Endothelial cell of umbilical vein (primary cell): ENCODE measurements at regions not wholly inside any gene's neighbourhood (a gene's known extent, or its start where the extent isn't known, plus 50 kb on each side); places are given as distances from the start of the nearest gene placed in this dataset.

ENCODE experiments used
- BruUV-seq: library from RNA; stranded (reverse); fragments of 400-500 nt; replicated peaks from 2 replicates; lab custom pipeline; 2021; lab: Mats Ljungman, UMichigan
- CTCF ChIA-PET: fragments of 300-600, 350-600 bp; sonication (Branson Sonifier 250); formaldehyde crosslinking; loops from one replicate; lab custom pipeline; 2021; ENCODE audit warnings: antibody characterized with exemption, inconsistent platforms; lab: Charles Lee
- POLR2A ChIA-PET: fragments of 300-600, 350-600 bp; sonication (Branson Sonifier 250); formaldehyde crosslinking; loops from one replicate; lab custom pipeline; 2021; ENCODE audit warnings: antibody characterized with exemption, inconsistent platforms; lab: Charles Lee
- DNase-seq: peaks from one replicate; pipeline ENCODE4 v3.0.0-alpha.2; 2011; ENCODE audit warnings: low read depth, low spot score
- FAIRE-seq: peaks from 2 replicates; lab custom pipeline; 2011; peaks lifted over from hg19 to GRCh38; lab: Jason Lieb, UNC
- H2AFZ ChIP-seq: 2 replicates; pipeline ENCODE4 v1.6.0; 2012; ENCODE audit warnings: low read depth, low read length, control low read depth, inconsistent platforms
- H3K27ac ChIP-seq: 2 replicates; pipeline ENCODE4 v1.5.1; 2011; ENCODE audit warnings: low read depth, mild to moderate bottlenecking, control low read depth, low read length, moderate library complexity; ENCODE audit not compliant: insufficient read depth
- H3K27me3 ChIP-seq, 2 experiments: 2 replicates each; pipeline versions ENCODE4 v1.6.0 to v1.6.1; 2011; ENCODE audit warnings: low read length in 2 of 2, mixed read lengths in 1 of 2; ENCODE audit not compliant: control insufficient read depth in 2 of 2, insufficient read depth in 2 of 2
- H3K36me3 ChIP-seq, 2 experiments: 2 replicates in 1 of 2; 3 replicates in 1 of 2; pipeline ENCODE4 v1.5.1; 2011; ENCODE audit warnings: low read length in 2 of 2, mild to moderate bottlenecking in 1 of 2, moderate library complexity in 1 of 2; ENCODE audit not compliant: control insufficient read depth in 2 of 2, insufficient read depth in 2 of 2; ENCODE audit errors: extremely low read depth in 1 of 2
- H3K4me1 ChIP-seq: 3 replicates; pipeline ENCODE4 v1.5.1; 2011; ENCODE audit warnings: mild to moderate bottlenecking, low read length; ENCODE audit not compliant: control insufficient read depth, insufficient read depth; ENCODE audit errors: extremely low read depth
- H3K4me2 ChIP-seq: 2 replicates; pipeline ENCODE4 v1.6.1; 2011; ENCODE audit warnings: low read length, control low read depth, mixed read lengths; ENCODE audit not compliant: insufficient read depth
- H3K4me3 ChIP-seq, 3 experiments: fragments of 200-600 bp in 1 of 3; sonication (generic), shearing (Covaris generic) in 1 of 3; replicated peaks in 1 of 3; 2 replicates each; pipeline ENCODE4 v1.5.1; 2011 to 2016; ENCODE audit warnings: control low read depth in 3 of 3, low read length in 3 of 3, mild to moderate bottlenecking in 2 of 3, inconsistent platforms in 1 of 3, low read depth in 1 of 3, moderate library complexity in 1 of 3; ENCODE audit not compliant: insufficient read depth in 1 of 3
- H3K79me2 ChIP-seq: 2 replicates; pipeline ENCODE4 v1.6.0; 2012; ENCODE audit warnings: low read length, inconsistent platforms; ENCODE audit not compliant: control insufficient read depth, insufficient read depth
- H3K9ac ChIP-seq: replicated peaks from 2 replicates; pipeline ENCODE3; 2011; ENCODE audit warnings: low read length, control low read depth; ENCODE audit not compliant: insufficient read depth; ENCODE audit errors: extremely low read depth
- H3K9me1 ChIP-seq: replicated peaks from 3 replicates; pipeline ENCODE4 v1.6.0; 2011; ENCODE audit warnings: mild to moderate bottlenecking, low read length; ENCODE audit not compliant: control insufficient read depth, insufficient read depth; ENCODE audit errors: extremely low read depth
- H3K9me3 ChIP-seq: replicated peaks from 2 replicates; pipeline ENCODE4 v1.5.1; 2012; ENCODE audit warnings: low read length, inconsistent platforms; ENCODE audit not compliant: control insufficient read depth, insufficient read depth
- H4K20me1 ChIP-seq: replicated peaks from 2 replicates; pipeline ENCODE3; 2011; ENCODE audit warnings: mild to moderate bottlenecking, low read length; ENCODE audit not compliant: control insufficient read depth, insufficient read depth; ENCODE audit errors: extremely low read depth
- CTCF ChIP-seq, 2 donors: IDR thresholded peaks; 1 replicate in 1 of 2; 2 replicates in 1 of 2; pipeline ENCODE4 v1.5.1; 2011; ENCODE audit warnings: low read length in 2 of 2, mild to moderate bottlenecking in 2 of 2, moderate library complexity in 2 of 2, control low read depth in 1 of 2, inconsistent platforms in 1 of 2, low read depth in 1 of 2; ENCODE audit not compliant: insufficient read depth in 1 of 2; ENCODE audit errors: extremely low read depth in 1 of 2
- EZH2 ChIP-seq: IDR thresholded peaks from 2 replicates; pipeline ENCODE4 v1.6.1; 2012; ENCODE audit warnings: borderline replicate concordance, low read depth, mild to moderate bottlenecking, moderate library complexity, low read length, inconsistent platforms; ENCODE audit not compliant: severe bottlenecking
- FOS ChIP-seq: IDR thresholded peaks from 2 replicates; pipeline ENCODE4 v1.6.1; 2011; ENCODE audit warnings: mild to moderate bottlenecking, low read length, moderate library complexity, borderline replicate concordance; ENCODE audit not compliant: insufficient read depth
- GATA2 ChIP-seq: IDR thresholded peaks from 2 replicates; pipeline ENCODE4 v1.7.0; 2011; ENCODE audit warnings: low read depth, mild to moderate bottlenecking, moderate library complexity, mixed read lengths, low read length; ENCODE audit not compliant: insufficient read length, insufficient read depth
- JUN ChIP-seq: IDR thresholded peaks from 2 replicates; pipeline ENCODE4 v1.6.1; 2011; ENCODE audit warnings: borderline replicate concordance, low read depth; ENCODE audit not compliant: insufficient read length, insufficient read depth
- MAX ChIP-seq: IDR thresholded peaks from 2 replicates; pipeline ENCODE4 v1.6.1; 2011; ENCODE audit not compliant: insufficient read depth, insufficient read length
- MYC ChIP-seq: IDR thresholded peaks from one replicate; pipeline ENCODE4 v1.6.1; 2011; ENCODE audit warnings: mild to moderate bottlenecking, low read depth, low read length
- POLR2A ChIP-seq: IDR thresholded peaks from 2 replicates; pipeline ENCODE4 v1.6.1; 2012; ENCODE audit warnings: low read depth, mild to moderate bottlenecking, control low read depth, low read length
- POLR2AphosphoS5 ChIP-seq: IDR thresholded peaks from 2 replicates; pipeline ENCODE4 v1.6.1; 2012; ENCODE audit warnings: low read depth, mild to moderate bottlenecking, control low read depth, low read length, moderate library complexity; ENCODE audit not compliant: insufficient read depth
- dilution Hi-C: fragments of 300-500 bp; cut with MboI; formaldehyde crosslinking; loops from one replicate; pipeline ENCODE4 v1.15.0; 2019; ENCODE audit warnings: low sequenced_read_pairs; ENCODE audit not compliant: extremely low pct_ligation_motif_present
- intact Hi-C: fragments of 100-400 bp; cut with micrococcal nuclease; formaldehyde crosslinking; loops from one replicate; pipeline ENCODE4 v1.10.0; 2022

- BruUV-seq = no TSS peak
- Histone ChIP-seq H3K27me3 (no peaks in the 10 kb centered on the region), H3K9me1 (no peaks in the 10 kb centered on the region), H4K20me1 (no peaks in the 10 kb centered on the region), H3K27ac (no peak overlapping the region), H3K9ac (no peak overlapping the region), H3K4me2 (no peak overlapping the region), H3K79me2 (no peaks in the 10 kb centered on the region), H3K4me1 (no peaks in the 10 kb centered on the region), H3K4me3 (no peak overlapping the region), H3K36me3 (no peaks in the 10 kb centered on the region), H3K9me3 (no peaks in the 10 kb centered on the region), H2AFZ (no peak overlapping the region)
- FAIRE-seq (no peak), DNase-seq (no peak)
- ChIA-PET POLR2A (no interaction called here), CTCF (no interaction called here)
- dilution Hi-C loops (no loop called here), intact Hi-C loops (no loop called here)
- no peak for TF ChIP-seq POLR2A
Measured at GRCh38 chr13:110055089-110055488, 251.9 kb downstream of the COL4A1 start.

- Histone ChIP-seq H3K4me1 (no peaks in the 10 kb centered on the region), H3K27me3 (no peaks in the 10 kb centered on the region), H3K4me3 (no peak overlapping the region), H3K9me1 (no peaks in the 10 kb centered on the region), H3K27ac (no peak overlapping the region), H3K79me2 (no peaks in the 10 kb centered on the region), H4K20me1 (no peaks in the 10 kb centered on the region), H3K36me3 (no peaks in the 10 kb centered on the region), H3K9me3 (no peaks in the 10 kb centered on the region), H2AFZ (no peak overlapping the region), H3K9ac (no peak overlapping the region), H3K4me2 (no peak overlapping the region)
- CTCF ChIA-PET = no interaction called here
- FAIRE-seq (no peak), DNase-seq (no peak)
- TF ChIP-seq FOS = no peak
- TF ChIP-seq MYC = no peak
- TF ChIP-seq POLR2AphosphoS5 = no peak
- TF ChIP-seq EZH2 = no peak
- TF ChIP-seq JUN = no peak
- TF ChIP-seq CTCF (IDR thresholded peaks at IDR 0.05; ENCODE audit: extremely low read depth in 1 of 2, insufficient read depth in 1 of 2, low read depth in 1 of 2, low read length in 2 of 2) = no peak
- TF ChIP-seq POLR2A = no peak
- TF ChIP-seq GATA2 = no peak
- no peak for TF ChIP-seq MAX
- BruUV-seq = no TSS peak
- intact Hi-C loops = no loop called here
- POLR2A ChIA-PET = no interaction called here
- dilution Hi-C loops = no loop called here
Measured at GRCh38 chr13:110054041-110054440, 252.9 kb downstream of the COL4A1 start.
